DMS114 treated with DMSO at 0.1 percent for 48 hours (cell line): ENCODE measurements at regions not wholly inside any gene's neighbourhood (a gene's known extent, or its start where the extent isn't known, plus 50 kb on each side); places are given as distances from the start of the nearest gene placed in this dataset.
"Not testable (repeated sequence)": the region's sequence is repeated elsewhere in the genome, so short reads cannot be mapped to it uniquely, and the experiment has no call there.

Experiments used
- DNase-seq: peaks from one replicate; lab custom pipeline; 2025; ENCODE audit not compliant: unreplicated experiment; lab: John Stamatoyannopoulos, UW

- no peak for DNase-seq
Measured at GRCh38 chr4:43423276-43423675, 530.8 kb downstream of the GRXCR1 start.

- DNase-seq = no peak
Measured at GRCh38 chr4:43425206-43425605, 532.7 kb downstream of the GRXCR1 start.

- no peak for DNase-seq
Measured at GRCh38 chr4:43435291-43435690, 542.8 kb downstream of the GRXCR1 start.

- DNase-seq = no peak
Measured at GRCh38 chr4:43452948-43453347, 560.4 kb downstream of the GRXCR1 start.

- DNase-seq = no peak
Measured at GRCh38 chr4:43456383-43456782, 563.9 kb downstream of the GRXCR1 start.

GRCh38 chr4:43457866-43458265 lies 565.4 kb downstream of the GRXCR1 start:
- DNase-seq = no peak

GRCh38 chr4:43458293-43458692 lies 565.8 kb downstream of the GRXCR1 start:
- no peak for DNase-seq

GRCh38 chr4:43471950-43472349 lies 579.4 kb downstream of the GRXCR1 start:
- no peak for DNase-seq

- DNase-seq = no peak
Measured at GRCh38 chr4:43481526-43481925, 589.0 kb downstream of the GRXCR1 start.

- DNase-seq = no peak
Measured at GRCh38 chr4:43485196-43485595, 592.7 kb downstream of the GRXCR1 start.

- DNase-seq = no peak
Measured at GRCh38 chr4:43496188-43496587, 603.7 kb downstream of the GRXCR1 start.

- DNase-seq = no peak
Measured at GRCh38 chr4:43496602-43497001, 604.1 kb downstream of the GRXCR1 start.

GRCh38 chr4:43505823-43506222 lies 613.3 kb downstream of the GRXCR1 start:
- DNase-seq = not testable (repeated sequence)

- no peak for DNase-seq
Measured at GRCh38 chr4:43512253-43512652, 619.7 kb downstream of the GRXCR1 start.

- DNase-seq = no peak
Measured at GRCh38 chr4:43525646-43526045, 633.1 kb downstream of the GRXCR1 start.

GRCh38 chr4:43547561-43547960 lies 655.0 kb downstream of the GRXCR1 start:
- no peak for DNase-seq

- DNase-seq = no peak
Measured at GRCh38 chr4:43550981-43551627, 658.6 kb downstream of the GRXCR1 start.

- no peak for DNase-seq
Measured at GRCh38 chr4:43556262-43556661, 663.7 kb downstream of the GRXCR1 start.

GRCh38 chr4:43560047-43560446 lies 667.5 kb downstream of the GRXCR1 start:
- no peak for DNase-seq

GRCh38 chr4:43564107-43564506 lies 671.6 kb downstream of the GRXCR1 start:
- no peak for DNase-seq

GRCh38 chr4:43564591-43564990 lies 672.1 kb downstream of the GRXCR1 start:
- no peak for DNase-seq

- DNase-seq = no peak
Measured at GRCh38 chr4:43567644-43568043, 675.1 kb downstream of the GRXCR1 start.

- DNase-seq = no peak
Measured at GRCh38 chr4:43586813-43587212, 694.3 kb downstream of the GRXCR1 start.
